NOMO-1 treated with dmso at 0.1 percent for 144 hours (cell line): ENCODE measurements at regions not wholly inside any gene's neighbourhood (a gene's known extent, or its start where the extent isn't known, plus 50 kb on each side); places are given as distances from the start of the nearest gene placed in this dataset.

ENCODE experiments used
- DNase-seq: peaks from one replicate; lab custom pipeline; 2025; ENCODE audit not compliant: unreplicated experiment; lab: John Stamatoyannopoulos, UW

DNA sequence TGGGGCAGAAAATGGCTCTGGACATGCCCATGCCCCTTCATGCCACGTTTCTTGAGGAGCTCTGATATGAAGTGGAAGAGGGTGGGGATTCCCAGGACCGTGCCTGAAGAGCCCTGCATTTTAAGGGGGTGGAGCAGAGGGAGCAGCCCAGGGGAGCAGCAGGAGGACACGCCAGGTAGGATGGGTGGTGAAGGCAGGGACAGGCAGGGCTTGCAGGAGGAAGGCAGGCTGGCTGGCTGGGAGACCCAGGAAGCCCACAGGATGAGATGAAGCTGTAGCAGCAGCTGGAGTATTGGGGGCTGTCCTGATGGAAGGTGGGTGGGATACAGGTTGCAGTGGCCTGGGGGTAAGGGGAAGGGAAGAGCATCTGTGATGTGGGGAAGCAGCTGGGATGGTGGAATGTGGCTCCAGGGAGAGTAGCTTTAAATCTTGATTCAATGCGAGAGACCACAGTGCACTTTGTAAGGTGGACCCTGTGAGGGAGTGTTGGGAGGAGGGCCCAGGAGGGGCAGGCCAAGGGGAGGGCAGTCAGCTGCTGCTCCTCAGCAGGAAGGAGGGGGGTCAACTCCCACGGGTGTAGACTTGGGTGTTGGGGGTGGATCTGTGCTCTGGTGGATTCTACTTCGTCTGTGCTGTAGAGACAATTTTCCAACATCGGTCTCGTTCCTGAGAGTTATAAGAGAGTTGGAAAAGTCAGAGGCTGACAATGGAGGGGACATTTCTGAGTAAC, 242.6 kb upstream of the IRX4 start:
- no peak for DNase-seq

DNA sequence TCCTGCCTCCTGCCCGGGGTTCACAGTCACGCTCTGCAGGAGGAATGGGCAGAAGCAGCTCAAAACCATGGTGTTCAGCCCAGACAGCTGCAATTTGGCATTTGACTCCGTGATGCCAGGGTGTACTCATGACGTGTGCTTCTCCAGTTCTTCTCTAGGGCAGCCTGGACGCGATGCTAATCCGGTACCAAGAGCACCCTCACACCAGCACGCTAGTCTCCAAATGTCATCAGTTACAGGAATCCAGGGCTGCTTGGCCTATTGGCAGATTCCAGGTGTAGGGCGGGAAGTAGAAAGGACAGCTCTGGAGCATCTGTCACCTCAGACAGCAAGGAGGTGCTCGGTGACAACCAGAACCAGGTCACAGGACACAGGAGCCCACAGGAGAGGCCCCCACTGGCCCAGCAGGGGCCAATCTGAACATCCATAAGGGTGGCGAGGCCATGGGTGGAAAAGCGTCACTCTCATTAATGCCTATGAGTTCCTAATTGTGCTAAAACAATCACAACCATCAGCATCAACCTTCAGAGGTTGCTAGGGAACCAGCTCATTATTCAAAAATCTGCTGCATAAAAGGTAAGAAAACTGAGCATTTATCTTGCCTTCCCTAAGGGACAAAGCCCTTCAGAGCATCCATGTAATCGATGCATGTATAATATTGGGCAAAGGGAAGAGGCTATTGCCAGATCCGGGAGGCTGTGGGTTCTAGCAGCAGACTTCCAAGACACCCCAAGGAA, 241.9 kb upstream of the IRX4 start:
- DNase-seq: no peak

DNA sequence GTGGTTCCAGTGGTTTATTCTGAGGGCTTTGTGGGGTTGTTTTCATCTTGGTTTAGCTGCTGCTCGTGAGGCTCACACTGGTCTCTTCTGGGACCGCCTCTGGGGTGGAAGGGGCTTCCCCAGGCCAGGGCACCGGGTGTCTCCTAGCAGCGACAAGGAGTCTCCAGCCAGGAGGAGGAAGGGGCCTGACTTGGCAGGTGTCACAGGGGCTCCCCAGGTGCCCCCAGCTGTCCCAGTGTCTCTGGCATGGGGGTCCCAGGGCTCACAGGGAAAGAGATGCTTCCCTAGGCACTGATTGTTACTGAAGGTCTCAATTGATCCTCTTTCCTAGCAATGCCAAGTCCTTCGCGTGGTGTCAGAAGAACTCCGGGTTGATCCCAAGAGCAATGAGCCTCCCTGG, 241.1 kb upstream of the IRX4 start:
- no peak for DNase-seq

DNA sequence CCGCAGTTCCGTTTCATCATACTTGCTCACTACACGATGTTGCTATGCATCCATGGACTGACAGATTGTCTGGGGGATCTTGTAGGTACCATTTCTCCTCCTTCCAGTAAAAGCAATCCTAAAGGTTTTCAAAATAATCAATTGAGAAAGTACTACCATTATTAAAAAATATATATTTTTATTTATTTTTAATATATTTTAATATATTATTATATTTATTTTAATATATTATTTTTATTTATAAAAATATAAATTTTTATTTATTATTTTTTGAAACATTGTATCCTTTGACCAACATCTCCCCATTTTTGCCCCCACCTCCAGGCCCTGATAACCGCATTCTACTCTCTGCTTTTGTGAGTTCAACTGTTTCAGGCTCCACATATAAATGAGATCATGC, 237.6 kb upstream of the IRX4 start:
- no peak for DNase-seq

DNA sequence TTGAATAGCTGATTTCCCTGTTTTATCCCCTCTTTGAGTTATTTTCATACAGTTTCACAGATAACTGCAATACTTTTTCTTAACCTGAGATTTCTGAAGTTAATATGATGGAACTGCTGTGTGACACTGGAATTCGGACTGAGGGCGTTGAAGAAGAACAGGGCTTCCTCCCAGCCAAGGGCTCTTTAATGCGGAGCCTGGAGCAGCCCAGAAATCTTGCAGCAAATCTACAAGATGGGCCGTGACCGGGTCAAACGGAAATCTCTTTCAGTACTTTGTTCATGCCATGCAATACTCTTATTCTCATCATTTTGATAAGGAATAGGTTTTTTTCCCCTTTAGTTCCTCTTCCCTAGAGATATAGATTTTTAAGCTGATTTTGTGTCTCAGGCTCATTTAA, 236.8 kb upstream of the IRX4 start:
- DNase-seq: no peak

DNA sequence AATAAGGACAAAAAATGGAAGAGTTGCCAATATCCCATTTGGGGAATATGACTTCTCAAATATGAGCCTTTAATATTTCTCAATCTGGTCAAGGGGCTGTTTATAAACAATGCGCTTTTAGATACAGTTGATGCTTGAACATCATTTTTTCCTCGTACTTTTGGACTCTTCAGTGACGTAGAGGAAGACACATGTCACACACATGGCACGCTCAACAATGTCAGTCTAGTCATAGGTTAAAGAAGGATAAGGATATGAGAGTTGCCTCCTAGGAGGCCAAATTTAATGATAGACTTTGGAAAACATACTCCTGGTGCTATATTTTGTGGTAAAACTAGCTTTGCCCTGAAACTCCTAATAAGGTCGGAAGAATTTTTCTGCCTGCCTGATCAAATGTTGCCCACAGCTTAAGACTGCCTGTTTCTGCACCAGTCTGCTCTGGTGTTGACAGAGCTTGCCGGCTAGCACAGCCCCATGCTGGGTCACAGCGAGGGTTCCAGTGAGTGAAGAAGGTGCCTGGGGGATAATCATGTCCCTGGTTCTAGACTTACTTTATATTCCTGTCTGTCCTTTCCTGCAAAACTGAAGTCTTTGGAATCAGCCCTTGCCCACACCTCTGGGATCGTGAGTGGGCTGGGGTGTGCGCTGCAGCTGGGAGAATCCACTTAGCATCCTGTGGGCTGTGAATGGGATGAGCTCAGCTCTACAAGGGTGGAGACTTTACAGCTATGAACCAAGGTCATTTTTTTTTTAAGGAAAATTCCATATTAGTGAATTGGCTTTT, 230.8 kb upstream of the IRX4 start:
- no peak for DNase-seq

DNA sequence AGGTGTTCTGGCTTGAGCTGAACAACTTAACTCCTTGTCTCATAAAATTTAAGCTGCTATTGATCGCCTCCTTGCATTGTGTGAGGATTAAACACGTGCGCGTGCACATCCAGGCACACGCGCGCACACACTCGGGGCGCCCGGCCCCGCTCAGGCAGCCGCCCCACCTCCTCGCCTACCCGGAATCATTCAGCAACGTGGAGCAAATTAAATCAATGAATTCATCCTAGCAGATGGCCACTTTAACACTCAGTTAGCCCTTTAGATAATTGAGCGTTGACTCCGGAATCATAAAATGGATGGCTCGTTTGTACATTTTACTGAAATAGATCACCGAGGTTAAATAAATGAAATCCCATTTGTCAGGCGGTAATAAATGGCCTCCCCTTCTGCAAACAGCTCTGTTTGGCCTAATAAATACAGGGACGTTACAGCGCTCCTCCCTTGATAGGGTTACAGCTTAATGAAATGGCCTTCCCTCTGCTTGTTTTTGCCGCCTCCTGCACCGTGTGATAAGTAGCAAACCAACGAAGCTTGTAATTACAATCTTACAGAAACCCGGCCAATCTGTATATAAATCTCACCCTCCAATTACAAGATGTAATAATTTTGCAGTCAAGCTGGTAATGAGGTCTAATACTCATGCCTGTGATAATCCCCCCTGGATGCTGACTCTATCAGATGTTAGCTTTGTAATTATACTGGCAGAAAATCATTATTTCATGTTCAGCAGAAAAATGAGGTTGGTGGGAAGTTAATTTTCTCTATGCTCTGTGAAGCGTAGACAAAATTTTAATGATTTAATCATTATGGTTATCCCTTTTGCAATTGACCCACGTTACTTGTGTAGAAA, 229.7 kb upstream of the IRX4 start:
- no peak for DNase-seq

DNA sequence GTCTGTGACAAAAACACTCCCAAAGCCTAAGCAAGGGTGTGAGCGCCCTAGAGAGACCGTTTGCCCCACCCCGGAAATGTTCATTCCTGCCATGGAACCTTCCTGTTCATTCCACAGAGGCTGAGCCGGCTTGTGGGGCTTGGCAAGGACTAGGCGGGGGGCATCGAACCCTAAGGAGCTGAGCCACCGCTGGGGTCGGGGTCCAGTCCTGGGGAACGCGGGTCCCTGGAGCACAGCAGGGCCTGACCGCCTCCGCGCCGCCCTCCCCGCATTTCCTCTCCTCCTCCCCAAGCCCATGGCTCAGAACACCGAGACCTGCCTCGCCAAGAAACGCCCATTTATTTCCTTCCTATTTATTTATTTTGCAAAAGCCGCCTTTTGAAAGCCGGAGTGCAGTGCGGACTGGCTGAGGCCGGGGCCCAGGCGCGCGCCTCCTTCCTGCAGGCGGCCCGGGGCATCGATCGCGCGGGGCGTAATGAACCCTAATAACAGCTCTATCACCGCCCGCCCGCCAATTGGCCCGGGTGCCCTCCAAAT, 228.9 kb upstream of the IRX4 start:
- no peak for DNase-seq

DNA sequence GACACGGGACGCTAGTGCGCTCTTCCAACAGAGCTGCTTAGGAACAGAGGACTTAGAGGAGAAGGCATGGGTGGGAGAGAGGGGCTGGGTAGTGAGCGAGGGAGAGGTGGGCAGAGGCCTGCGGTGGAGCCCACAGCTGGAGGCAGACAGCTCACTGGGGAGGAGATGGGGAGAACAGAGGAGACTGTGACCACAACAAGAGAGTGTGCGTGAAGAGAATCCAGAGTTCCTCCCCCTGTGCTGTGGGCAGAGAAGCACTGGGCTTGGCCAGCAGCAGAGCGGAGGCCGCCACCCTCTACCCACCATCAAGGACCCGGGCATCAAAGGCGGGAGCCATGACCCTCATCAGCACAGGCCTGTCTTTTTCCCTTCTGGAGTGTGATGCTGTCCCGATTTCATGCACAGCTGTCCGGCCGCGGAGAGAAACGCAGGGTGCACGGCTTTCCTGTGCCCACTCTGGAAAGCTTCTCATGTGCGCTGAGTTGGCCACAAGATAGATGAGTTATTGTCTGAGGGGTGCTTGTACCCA, 228.3 kb upstream of the IRX4 start:
- DNase-seq: no peak

DNA sequence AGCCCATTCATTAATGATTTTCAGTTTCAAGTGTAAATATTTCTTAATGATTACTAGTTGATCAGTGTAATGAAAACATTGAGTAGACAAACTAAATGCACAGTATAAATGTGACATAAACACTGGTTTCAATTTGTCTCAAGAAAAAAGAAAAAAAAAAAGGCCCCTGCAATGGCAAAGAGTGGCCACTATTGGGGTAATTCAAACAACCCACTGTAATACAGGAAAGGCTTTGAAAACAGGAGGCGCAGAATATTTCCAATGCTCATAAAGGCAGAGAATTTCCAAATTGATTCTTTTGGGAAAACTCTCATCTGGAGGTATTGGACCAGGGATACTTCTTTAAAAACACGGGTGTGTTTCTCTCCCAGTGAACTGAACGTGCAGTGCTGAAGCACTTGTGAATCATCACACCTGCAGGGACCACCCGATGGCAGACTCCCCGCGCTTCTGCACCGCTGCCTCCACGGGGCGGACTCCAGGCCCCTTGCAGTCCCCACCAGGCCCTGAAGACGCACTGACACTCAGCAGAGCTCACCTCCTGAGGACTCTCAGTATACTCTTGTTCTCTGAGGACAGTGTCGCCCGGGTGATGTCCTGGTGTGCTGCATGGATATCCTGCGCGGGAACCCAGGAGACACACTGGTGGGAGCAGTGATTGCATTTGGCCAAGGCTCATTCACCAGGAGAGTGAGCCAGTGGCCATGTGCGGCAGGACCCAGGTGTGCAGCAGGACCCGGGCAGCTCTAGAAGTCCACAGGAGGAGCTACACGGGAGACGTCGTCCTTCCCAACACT, 227.6 kb upstream of the IRX4 start:
- DNase-seq: no peak

DNA sequence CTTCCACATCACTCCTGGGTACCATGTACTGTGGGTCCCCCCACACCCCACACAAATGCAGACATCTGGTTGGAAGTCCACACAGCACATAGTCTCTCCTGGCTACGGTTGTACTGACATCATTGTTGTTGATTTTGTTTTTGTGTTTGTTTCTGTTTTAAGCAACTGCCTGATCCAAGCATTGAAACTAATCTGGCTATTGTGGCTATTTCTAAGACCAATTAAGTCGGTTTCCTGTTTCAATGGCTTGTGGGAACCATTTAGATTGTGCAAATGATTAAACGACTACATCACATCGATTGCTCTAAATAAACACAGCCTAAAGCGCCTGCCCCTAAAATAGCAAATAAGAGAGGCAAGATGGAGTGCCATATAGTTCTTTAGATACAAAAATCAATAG, 226.8 kb upstream of the IRX4 start:
- no peak for DNase-seq

DNA sequence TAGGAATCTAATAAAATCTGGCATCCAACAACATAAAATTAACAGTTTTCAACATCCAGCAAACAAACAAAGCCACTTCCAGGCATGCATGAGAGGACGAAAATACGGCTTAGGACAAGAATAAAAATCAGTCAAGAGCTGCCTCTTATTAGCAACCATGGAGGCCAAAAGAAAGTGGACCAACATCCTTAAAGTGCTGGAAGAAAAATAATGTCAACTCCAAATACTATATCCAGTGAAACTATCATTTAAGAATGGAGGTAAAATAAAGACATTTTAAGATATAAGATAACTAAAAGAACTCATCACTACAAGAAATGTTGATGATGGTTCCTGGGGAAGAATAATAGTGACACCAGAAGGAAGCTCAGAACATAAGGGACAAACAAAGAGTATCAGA, 224.0 kb upstream of the IRX4 start:
- DNase-seq: no peak

DNA sequence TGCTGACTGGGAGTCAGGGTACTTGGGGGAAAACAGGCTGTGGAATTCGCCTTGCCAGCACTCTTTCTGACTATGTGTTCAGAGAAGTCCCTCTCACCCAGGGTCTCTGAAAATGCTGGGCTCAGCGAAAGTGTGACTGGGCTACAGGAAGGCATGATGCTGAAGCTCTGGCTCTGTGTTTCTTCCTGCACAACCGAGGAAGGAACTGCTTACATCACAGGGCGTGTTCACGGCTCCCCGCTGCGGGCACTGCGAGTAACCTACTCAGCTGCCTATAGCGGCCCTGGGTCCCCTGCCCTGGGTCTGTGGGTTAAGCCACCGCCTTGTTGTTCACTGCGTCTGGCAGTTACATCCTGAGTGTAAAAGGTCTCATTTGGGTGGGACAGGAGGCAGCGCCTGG, 222.4 kb upstream of the IRX4 start:
- DNase-seq: no peak

DNA sequence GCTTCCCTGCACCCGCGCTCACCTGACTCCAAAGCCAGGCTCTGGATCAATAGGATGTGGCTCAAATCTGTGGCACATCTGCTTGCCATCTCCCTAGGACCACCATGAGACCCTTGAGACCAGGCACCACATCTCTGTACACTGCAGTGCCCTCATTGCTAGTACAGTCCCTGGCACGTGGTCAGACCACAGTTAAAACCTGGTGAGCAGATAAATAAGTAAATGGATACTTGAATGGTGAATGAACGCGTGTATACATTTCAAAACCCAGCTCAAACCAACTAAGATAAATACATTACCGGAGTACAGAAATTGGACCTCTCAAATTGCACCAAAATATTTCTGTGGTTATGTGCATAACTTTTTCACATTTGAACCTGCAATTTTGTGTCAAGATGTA, 221.2 kb upstream of the IRX4 start:
- DNase-seq: no peak

DNA sequence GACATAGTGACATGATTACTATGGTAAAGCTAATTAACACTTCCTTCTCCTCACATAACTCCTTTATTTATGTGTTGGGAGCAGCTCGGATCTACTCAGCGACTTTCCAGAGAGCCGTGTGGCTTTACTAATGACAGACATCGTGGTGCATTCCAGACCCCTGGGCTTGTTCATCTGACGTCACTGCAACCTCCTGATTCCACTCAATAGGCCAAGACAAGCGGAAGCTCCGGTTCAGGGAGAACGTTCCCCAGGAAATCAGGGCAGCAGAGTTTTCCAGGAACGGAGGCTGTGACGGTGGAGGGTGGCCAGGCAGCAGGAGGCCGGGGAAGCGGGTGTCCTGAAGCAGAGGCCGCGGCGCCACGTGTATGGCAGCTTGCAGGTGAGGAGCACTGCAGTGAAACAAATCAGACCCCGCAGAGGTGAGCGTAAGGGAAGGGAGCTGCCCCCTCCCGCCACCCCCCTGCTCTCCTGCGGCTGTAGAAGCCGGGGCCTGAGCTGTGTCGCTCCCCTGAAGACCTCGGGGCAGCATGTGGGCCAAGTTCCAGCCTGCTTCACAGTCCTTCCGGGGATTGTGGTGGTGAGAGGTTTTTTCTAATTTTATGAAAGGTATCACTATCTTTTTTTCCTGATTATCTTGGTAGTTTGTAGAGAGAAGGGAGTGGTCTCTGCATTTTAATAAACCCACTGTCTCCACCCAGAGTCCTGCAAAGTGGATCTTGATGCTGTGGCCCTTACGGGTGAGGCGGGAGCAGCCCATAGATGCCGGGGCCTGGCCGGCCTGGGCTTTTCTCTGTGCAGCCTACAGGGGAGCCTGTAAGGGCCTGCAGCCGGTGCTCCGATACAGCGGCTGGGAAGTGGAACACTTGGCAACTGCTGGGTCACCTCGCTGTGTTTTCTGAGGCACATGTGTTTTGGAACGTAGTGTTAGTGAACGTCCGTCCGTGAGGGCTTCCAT, 220.4 kb upstream of the IRX4 start:
- DNase-seq: no peak

DNA sequence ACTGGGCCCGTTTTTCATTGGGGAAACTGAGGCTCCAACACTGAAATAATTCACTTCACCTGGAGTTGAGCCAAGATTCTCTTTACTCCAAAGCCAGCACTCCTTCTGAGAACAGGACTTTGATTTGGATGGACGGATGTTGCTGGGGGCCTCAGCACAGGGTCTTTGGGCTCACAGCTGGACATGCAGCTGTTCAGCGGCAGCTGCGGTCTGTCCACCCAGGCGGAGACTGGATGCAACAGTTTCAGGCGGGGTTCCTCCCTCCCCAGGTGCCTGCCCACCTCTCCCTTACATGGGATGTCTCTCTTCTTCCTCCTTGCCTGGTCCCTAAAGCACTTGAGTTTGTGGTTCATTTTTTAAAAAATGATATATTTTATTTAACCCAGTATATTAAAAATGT, 219.0 kb upstream of the IRX4 start:
- no peak for DNase-seq

DNA sequence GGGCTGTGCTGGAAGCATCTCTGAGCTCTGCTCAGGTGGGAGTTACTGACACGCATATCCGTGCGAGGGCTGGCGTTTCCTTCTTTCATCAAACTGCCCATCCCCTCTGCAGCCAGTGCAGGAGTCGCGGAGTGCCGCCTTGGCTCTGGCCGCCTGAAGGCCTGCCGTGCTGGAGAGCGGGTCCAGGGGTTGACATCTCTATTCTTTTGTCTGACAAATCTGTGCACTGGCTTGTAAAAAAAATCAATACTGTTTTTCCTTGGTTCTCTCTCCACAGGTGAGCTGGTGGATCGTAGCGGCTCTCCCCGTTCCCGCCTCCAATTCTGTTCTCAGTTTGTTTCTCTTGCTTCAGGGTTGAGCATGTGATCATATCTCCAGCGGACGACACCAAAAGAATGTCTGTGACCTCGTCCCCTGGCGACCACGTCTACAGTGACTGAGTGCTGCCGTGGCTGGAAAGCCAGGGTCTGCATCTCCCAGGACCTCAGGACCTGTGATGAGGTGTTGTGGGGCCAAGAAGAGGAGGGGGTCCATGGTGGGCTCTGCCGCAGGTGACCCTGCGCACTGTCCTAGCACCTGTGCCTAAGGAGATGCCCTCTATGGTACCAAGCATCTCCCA, 214.3 kb upstream of the IRX4 start:
- no peak for DNase-seq

DNA sequence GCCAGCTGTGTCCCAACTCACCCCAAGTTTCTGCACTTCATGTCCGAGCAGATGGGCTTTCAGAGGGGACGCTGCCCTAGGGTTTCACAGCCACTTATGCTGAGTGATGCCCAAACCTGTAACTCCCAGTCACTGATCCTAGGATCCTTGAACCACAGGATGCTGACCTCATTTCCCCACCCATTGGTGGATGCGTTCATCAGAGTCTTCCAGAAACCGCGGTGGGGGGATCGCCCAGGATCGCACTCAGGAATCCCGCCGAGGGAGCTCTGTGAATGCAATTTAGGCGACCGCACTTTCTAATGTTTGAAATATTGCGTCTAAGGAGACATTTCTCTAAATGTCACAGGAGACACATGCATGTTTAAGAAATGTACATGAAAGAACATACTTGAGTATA, 212.3 kb upstream of the IRX4 start:
- no peak for DNase-seq
